ENCODE measurements at regions not wholly inside any gene's neighbourhood (a gene's known extent, or its start where the extent isn't known, plus 50 kb on each side); places are given as distances from the start of the nearest gene placed in this dataset.

DNA sequence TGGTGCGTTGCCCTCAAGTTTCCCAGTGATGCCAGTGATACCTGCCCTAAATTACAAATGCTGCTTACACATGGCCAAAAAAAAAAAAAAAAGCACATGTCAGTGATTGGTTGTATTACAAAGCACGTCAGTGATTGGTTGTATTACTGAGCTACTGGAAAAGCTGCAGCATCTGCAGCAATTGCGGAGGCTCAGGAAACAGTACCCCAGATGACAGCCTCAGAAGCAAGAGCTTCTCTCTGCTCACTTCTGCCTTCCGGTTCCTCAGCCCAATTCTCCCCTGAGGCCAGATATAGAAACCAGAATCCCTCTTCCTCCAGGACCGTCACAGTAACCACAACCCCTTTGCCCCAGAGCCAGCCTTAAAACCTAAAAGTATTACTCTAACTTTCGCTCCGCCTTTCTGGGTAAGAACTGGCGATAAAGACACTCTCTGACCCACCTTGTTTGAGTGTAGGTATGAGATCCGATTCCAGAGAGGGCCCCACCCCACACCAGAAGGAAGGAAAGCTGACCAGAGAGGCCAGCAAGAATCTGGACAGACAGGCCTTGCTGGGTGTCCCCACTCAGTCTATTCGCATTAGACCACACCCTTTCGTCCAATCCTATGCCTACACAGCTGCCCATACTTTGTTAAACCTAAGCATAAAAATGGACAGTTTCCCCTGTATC is 85.0 kb upstream of the SORBS2 start:
- FAIRE-seq (no peak), DNase-seq (ENCODE audit: low read depth, low spot score) (no peak)
- TF ChIP-seq EZH2 (IDR thresholded peaks at IDR 0.05; ENCODE audit: low read length): no peak
- TF ChIP-seq, protein P1, sequence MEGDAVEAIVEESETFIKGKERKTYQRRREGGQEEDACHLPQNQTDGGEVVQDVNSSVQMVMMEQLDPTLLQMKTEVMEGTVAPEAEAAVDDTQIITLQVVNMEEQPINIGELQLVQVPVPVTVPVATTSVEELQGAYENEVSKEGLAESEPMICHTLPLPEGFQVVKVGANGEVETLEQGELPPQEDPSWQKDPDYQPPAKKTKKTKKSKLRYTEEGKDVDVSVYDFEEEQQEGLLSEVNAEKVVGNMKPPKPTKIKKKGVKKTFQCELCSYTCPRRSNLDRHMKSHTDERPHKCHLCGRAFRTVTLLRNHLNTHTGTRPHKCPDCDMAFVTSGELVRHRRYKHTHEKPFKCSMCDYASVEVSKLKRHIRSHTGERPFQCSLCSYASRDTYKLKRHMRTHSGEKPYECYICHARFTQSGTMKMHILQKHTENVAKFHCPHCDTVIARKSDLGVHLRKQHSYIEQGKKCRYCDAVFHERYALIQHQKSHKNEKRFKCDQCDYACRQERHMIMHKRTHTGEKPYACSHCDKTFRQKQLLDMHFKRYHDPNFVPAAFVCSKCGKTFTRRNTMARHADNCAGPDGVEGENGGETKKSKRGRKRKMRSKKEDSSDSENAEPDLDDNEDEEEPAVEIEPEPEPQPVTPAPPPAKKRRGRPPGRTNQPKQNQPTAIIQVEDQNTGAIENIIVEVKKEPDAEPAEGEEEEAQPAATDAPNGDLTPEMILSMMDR (optimal IDR thresholded peaks at IDR 0.05 in 1 of 3, IDR thresholded peaks at IDR 0.05 in 1 of 3, conservative IDR thresholded peaks at IDR 0.05 in 1 of 3; ENCODE audit: extremely low read depth in 1 of 3, insufficient read depth in 2 of 3, low read length in 3 of 3): no peak
- Histone ChIP-seq H3K4me3 (ENCODE audit: control insufficient read depth in 2 of 3, extremely low read depth in 1 of 3, insufficient read depth in 2 of 3, low read depth in 1 of 3, low read length in 3 of 3) (no peak overlapping the region), H3K27me3 (ENCODE audit: control insufficient read depth, extremely low read depth, insufficient read depth, low read length) (no peaks in the 10 kb centered on the region), H3K9me1 (ENCODE audit: control insufficient read depth, extremely low read depth, insufficient read depth, low read length) (no peaks in the 10 kb centered on the region), H3K9me3 (ENCODE audit: control insufficient read depth, low read depth, low read length) (no peaks in the 10 kb centered on the region), H4K20me1 (ENCODE audit: control insufficient read depth, extremely low read depth, insufficient read depth, low read length) (no peaks in the 10 kb centered on the region), H3K4me2 (ENCODE audit: control insufficient read depth, extremely low read depth, insufficient read depth, low read depth, low read length) (no peak overlapping the region), H3K9ac (ENCODE audit: control insufficient read depth, extremely low read depth, insufficient read depth, low read length) (no peak overlapping the region), H3K27ac (ENCODE audit: control insufficient read depth, insufficient read depth, low read length) (no peak overlapping the region), H2AFZ (ENCODE audit: control insufficient read depth, low read length) (no peak overlapping the region), H3K4me1 (ENCODE audit: control insufficient read depth, extremely low read depth, insufficient read depth, low read length) (no peaks in the 10 kb centered on the region), H3K36me3 (ENCODE audit: control insufficient read depth in 2 of 2, extremely low read depth in 1 of 2, insufficient read depth in 2 of 2, low read length in 2 of 2) (no peaks in the 10 kb centered on the region), H3K79me2 (ENCODE audit: control insufficient read depth, insufficient read depth, low read length) (no peaks in the 10 kb centered on the region)
- dilution Hi-C loops (cut with MboI; ENCODE audit: extremely low pct_ligation_motif_present, low sequenced_read_pairs): no loop called here

DNA sequence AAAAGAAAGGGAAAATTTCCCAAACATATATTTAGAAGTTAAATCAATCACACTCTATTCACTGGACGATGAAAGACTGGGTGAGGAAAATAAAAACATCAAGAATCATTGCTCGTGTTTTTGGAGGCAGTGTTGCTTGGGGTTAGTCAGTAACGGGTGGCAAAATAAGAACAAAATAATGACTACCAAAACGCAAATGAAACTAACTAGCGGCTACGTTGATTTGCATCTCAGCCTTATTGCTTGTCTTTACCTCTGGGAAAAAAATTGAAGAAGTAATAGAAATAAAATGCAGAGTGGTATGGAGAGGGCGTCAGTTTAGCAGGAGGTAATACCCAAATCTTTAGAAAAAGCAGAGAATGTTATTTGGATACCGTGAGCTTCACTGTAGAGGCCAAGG is 86.4 kb upstream of the SORBS2 start:
- no peak for DNase-seq (ENCODE audit: low read depth, low spot score)
- H3K4me2 ChIP-seq (ENCODE audit: control insufficient read depth, extremely low read depth, insufficient read depth, low read depth, low read length): no peak overlapping the region

More for the DNA sequence above, 86.4 kb upstream of the SORBS2 start:
- FAIRE-seq: no peak
- Histone ChIP-seq H3K27me3 (ENCODE audit: control insufficient read depth, extremely low read depth, insufficient read depth, low read length) (no peaks in the 10 kb centered on the region), H3K36me3 (ENCODE audit: control insufficient read depth in 2 of 2, extremely low read depth in 1 of 2, insufficient read depth in 2 of 2, low read length in 2 of 2) (no peaks in the 10 kb centered on the region), H3K27ac (ENCODE audit: control insufficient read depth, insufficient read depth, low read length) (no peak overlapping the region), H4K20me1 (ENCODE audit: control insufficient read depth, extremely low read depth, insufficient read depth, low read length) (no peaks in the 10 kb centered on the region), H2AFZ (ENCODE audit: control insufficient read depth, low read length) (no peak overlapping the region), H3K9ac (ENCODE audit: control insufficient read depth, extremely low read depth, insufficient read depth, low read length) (no peak overlapping the region), H3K9me1 (ENCODE audit: control insufficient read depth, extremely low read depth, insufficient read depth, low read length) (no peaks in the 10 kb centered on the region), H3K79me2 (ENCODE audit: control insufficient read depth, insufficient read depth, low read length) (no peaks in the 10 kb centered on the region), H3K9me3 (ENCODE audit: control insufficient read depth, low read depth, low read length) (no peaks in the 10 kb centered on the region), H3K4me1 (ENCODE audit: control insufficient read depth, extremely low read depth, insufficient read depth, low read length) (peaks cover 9% of the 10 kb centered on the region), H3K4me3 (ENCODE audit: control insufficient read depth in 2 of 3, extremely low read depth in 1 of 3, insufficient read depth in 2 of 3, low read depth in 1 of 3, low read length in 3 of 3) (no peak overlapping the region)
- TF ChIP-seq, protein P1 (optimal IDR thresholded peaks at IDR 0.05 in 1 of 3, IDR thresholded peaks at IDR 0.05 in 1 of 3, conservative IDR thresholded peaks at IDR 0.05 in 1 of 3; ENCODE audit: extremely low read depth in 1 of 3, insufficient read depth in 2 of 3, low read length in 3 of 3): no peak
- TF ChIP-seq EZH2 (IDR thresholded peaks at IDR 0.05; ENCODE audit: low read length): no peak
- dilution Hi-C loops (cut with MboI; ENCODE audit: extremely low pct_ligation_motif_present, low sequenced_read_pairs): no loop called here
